ENCODE measurements at regions not wholly inside any gene's neighbourhood (a gene's known extent, or its start where the extent isn't known, plus 50 kb on each side); places are given as distances from the start of the nearest gene placed in this dataset.

DNA sequence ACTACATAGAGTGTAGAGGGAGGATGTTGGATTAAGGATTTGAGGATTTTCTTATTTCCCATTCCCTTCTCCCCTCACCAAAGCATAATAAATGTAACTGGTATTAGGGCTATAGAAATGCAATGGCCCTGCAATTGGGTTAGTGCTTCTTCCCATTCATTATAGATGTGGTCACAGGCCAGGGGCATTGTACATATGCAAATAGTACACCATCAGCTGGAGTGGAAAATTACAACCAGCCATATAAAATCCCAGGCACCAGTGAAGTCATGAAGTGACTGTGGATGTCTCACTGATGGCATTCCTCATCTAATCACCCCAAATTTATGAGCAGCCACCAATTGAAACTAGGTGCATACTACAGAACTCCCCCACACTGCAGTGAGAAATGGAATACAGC lies 105.9 kb downstream of the PLK2 start:
- TF ChIP-seq CTCF (IDR thresholded peaks at IDR 0.05; ENCODE audit: unreplicated experiment): no peak
- DNase-seq (ENCODE audit: low spot score, unreplicated experiment): no peak
- Mint-ChIP-seq H3K36me3 (ENCODE audit: insufficient read depth) (no peaks in the 10 kb centered on the region), H3K4me1 (ENCODE audit: low read depth) (no peaks in the 10 kb centered on the region), H3K27me3 (no peaks in the 10 kb centered on the region), H3K27ac (no peak overlapping the region), H3K4me3 (ENCODE audit: low read depth) (no peak overlapping the region), H3K9me3 (ENCODE audit: low read depth) (no peaks in the 10 kb centered on the region)

DNA sequence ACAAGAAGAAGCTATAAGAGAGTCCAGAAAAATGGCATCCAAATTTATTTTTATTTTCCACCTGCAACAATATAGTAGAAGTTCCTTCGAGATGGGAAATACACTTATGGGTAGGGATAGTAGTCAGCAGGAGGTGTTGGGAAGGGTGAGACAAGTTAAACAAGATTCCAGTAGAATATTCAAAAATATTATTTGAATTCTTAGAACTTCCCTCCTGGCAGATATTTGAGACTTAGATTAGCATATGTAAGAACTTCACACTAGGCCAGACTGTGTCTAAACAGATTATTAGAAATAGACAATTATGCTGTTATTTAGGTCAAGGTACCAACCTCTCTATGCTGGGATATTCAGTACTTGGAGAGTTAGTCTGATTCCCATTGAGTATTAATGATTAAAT lies 108.7 kb downstream of the PLK2 start:
- TF ChIP-seq CTCF (IDR thresholded peaks at IDR 0.05; ENCODE audit: unreplicated experiment): no peak

GRCh38 chr5:58348996-58349728 lies 110.7 kb downstream of the PLK2 start:
- Mint-ChIP-seq H3K9me3 (ENCODE audit: low read depth) (no peaks in the 10 kb centered on the region), H3K4me1 (ENCODE audit: low read depth) (no peaks in the 10 kb centered on the region), H3K36me3 (ENCODE audit: insufficient read depth) (no peaks in the 10 kb centered on the region), H3K27ac (no peak overlapping the region), H3K4me3 (ENCODE audit: low read depth) (no peak overlapping the region), H3K27me3 (no peaks in the 10 kb centered on the region)
- no peak for DNase-seq (ENCODE audit: low spot score, unreplicated experiment)
- TF ChIP-seq CTCF (IDR thresholded peaks at IDR 0.05; ENCODE audit: unreplicated experiment): no peak

More for the DNA sequence above, 108.7 kb downstream of the PLK2 start:
- H3K4me1 Mint-ChIP-seq (ENCODE audit: low read depth): no peaks in the 10 kb centered on the region
- H3K36me3 Mint-ChIP-seq (ENCODE audit: insufficient read depth): no peaks in the 10 kb centered on the region
- H3K27me3 Mint-ChIP-seq: no peaks in the 10 kb centered on the region
- H3K9me3 Mint-ChIP-seq (ENCODE audit: low read depth): no peaks in the 10 kb centered on the region
- H3K27ac Mint-ChIP-seq: no peak overlapping the region
- no peak overlapping the region for H3K4me3 Mint-ChIP-seq (ENCODE audit: low read depth)
- no peak for DNase-seq (ENCODE audit: low spot score, unreplicated experiment)

DNA sequence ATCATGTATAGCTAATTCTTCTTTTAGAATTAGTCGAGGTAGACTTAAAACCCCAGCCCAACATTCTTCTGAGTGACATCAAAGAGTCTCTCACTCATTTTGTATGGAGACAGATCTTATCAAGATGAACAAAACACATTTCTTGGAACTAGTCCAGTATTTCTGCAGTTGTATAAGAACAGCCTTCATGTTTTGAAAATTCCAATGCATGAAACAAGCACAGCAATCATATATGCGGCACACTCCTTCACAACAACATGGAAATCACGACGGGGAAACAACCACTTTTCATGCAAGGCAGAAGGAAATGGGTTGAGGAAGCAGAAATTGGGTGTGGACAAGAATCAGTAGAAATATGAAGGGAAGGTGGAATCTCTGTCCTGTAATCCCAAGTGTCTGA lies 113.8 kb downstream of the PLK2 start:
- no peaks in the 10 kb centered on the region for H3K36me3 Mint-ChIP-seq (ENCODE audit: insufficient read depth)
- no peaks in the 10 kb centered on the region for H3K4me1 Mint-ChIP-seq (ENCODE audit: low read depth)
- no peak for TF ChIP-seq CTCF (IDR thresholded peaks at IDR 0.05; ENCODE audit: unreplicated experiment)
- H3K4me3 Mint-ChIP-seq (ENCODE audit: low read depth): no peak overlapping the region
- DNase-seq (ENCODE audit: low spot score, unreplicated experiment): no peak
- H3K9me3 Mint-ChIP-seq (ENCODE audit: low read depth): no peaks in the 10 kb centered on the region
- no peaks in the 10 kb centered on the region for H3K27me3 Mint-ChIP-seq
- H3K27ac Mint-ChIP-seq: no peak overlapping the region

- no peak for DNase-seq (ENCODE audit: low spot score, unreplicated experiment)
- no peak overlapping the region for H3K4me3 Mint-ChIP-seq (ENCODE audit: low read depth)
- H3K36me3 Mint-ChIP-seq (ENCODE audit: insufficient read depth): no peaks in the 10 kb centered on the region
- no peaks in the 10 kb centered on the region for H3K27me3 Mint-ChIP-seq
- H3K27ac Mint-ChIP-seq: no peak overlapping the region
- H3K9me3 Mint-ChIP-seq (ENCODE audit: low read depth): no peaks in the 10 kb centered on the region
- TF ChIP-seq CTCF (IDR thresholded peaks at IDR 0.05; ENCODE audit: unreplicated experiment): no peak
- no peaks in the 10 kb centered on the region for H3K4me1 Mint-ChIP-seq (ENCODE audit: low read depth)
Observed at GRCh38 chr5:58341476-58341875, 118.4 kb downstream of the PLK2 start.
